ENCODE measurements at regions not wholly inside any gene's neighbourhood (a gene's known extent, or its start where the extent isn't known, plus 50 kb on each side); places are given as distances from the start of the nearest gene placed in this dataset.

DNA sequence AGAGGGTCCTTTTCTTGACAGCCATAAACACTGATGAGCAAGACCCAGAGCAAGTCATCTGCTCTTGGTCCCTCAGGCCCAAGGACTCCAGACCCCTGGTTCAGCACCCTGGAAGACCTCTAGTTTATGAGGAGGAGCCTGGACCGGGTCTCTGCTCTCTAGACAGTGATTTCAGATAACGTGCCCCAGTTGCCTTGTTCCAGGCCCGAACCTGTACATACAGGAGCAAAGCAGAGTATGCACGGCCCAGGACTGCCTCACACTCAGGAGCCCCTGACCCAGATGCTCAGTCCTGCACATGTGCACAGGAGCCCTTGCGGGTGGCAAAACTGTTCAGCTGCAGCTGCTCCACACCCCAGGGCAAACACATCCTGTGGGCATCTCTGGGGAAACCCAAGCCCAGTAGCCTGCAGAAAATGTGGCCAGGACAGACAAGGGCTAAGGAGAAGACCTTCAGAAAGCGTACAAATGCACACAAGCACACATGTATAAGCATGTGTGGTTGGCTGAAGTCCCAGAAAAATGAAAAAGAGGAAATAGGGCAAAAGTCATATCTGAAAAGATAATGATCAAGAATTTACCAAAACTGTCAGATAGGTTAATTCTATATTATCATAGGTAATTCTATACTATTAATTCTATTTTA, 59.9 kb upstream of the CORO2B start:
- CTCF ChIA-PET, result interaction anchor here (0.9 to 2.4 kb wide), 4 partner anchors 20 to 213 kb away, joined by 3 to 15 read pairs (median 4); no protein-coding TSS in a partner anchor

DNA sequence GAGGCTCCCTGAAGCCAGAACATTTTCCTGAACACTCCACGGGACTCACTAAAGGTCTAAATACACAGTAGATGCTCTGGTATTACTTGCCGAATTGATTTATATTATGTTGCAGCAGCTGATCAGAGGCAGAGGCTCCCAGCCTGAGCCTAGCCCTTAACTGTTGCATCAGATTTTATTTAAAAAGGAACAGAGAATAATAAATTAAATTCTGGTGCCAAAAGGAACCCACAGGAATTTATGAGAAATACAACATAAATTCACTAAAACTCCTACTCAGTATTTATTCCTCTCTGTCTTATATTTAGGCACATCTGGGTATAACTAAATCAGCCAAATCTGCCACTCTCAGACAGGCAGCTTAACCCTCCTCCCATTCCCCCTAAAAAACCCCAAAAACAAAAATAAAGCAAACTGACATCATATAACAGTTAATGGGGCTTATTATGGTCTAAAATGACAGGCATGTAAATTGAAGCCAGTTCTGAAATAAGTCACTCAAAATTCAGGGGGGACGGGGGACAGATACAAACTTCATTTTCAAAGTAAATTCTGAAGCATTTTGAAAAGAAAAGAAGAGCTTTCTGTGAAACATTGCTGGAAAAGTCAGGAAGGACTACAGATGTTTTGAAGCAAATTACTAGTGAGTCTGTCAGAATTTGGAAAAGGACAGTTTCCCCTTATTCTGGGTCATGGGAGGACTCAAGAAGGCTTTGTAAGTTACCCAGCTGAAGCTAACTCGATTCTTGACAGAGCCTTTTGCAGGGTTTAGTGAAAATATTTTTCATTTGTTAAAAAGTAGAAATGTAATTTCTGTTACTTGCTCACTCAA, 53.8 kb upstream of the CORO2B start:
- Mint-ChIP-seq H3K27me3 (ENCODE audit: low read depth) (no peaks in the 10 kb centered on the region), H3K27ac (no peak overlapping the region), H3K9me3 (no peaks in the 10 kb centered on the region), H3K4me1 (peaks cover 2% of the 10 kb centered on the region; the same call in 1 of the 2 replicates), H3K36me3 (no peaks in the 10 kb centered on the region), H3K4me3 (no peak overlapping the region)
- ATAC-seq (no peak), DNase-seq (ENCODE audit: low spot score) (no peak)
- TF ChIP-seq ELF4 (CRISPR knock-in tag; IDR thresholded peaks at IDR 0.05; ENCODE audit: low read depth) (no peak), ATF1 (CRISPR knock-in tag; IDR thresholded peaks at IDR 0.05) (no peak), ZBTB21 (CRISPR knock-in tag; IDR thresholded peaks at IDR 0.05; ENCODE audit: borderline replicate concordance) (no peak), TCF7 (CRISPR knock-in tag; IDR thresholded peaks at IDR 0.05; ENCODE audit: low read depth) (no peak), NFYB (CRISPR knock-in tag; conservative IDR thresholded peaks at IDR 0.05; ENCODE audit: low read depth) (no peak)
- TF ChIP-seq, protein P1, sequence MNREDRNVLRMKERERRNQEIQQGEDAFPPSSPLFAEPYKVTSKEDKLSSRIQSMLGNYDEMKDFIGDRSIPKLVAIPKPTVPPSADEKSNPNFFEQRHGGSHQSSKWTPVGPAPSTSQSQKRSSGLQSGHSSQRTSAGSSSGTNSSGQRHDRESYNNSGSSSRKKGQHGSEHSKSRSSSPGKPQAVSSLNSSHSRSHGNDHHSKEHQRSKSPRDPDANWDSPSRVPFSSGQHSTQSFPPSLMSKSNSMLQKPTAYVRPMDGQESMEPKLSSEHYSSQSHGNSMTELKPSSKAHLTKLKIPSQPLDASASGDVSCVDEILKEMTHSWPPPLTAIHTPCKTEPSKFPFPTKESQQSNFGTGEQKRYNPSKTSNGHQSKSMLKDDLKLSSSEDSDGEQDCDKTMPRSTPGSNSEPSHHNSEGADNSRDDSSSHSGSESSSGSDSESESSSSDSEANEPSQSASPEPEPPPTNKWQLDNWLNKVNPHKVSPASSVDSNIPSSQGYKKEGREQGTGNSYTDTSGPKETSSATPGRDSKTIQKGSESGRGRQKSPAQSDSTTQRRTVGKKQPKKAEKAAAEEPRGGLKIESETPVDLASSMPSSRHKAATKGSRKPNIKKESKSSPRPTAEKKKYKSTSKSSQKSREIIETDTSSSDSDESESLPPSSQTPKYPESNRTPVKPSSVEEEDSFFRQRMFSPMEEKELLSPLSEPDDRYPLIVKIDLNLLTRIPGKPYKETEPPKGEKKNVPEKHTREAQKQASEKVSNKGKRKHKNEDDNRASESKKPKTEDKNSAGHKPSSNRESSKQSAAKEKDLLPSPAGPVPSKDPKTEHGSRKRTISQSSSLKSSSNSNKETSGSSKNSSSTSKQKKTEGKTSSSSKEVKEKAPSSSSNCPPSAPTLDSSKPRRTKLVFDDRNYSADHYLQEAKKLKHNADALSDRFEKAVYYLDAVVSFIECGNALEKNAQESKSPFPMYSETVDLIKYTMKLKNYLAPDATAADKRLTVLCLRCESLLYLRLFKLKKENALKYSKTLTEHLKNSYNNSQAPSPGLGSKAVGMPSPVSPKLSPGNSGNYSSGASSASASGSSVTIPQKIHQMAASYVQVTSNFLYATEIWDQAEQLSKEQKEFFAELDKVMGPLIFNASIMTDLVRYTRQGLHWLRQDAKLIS (CRISPR knock-in tag; IDR thresholded peaks at IDR 0.05; ENCODE audit: borderline replicate concordance), result no peak
- TF ChIP-seq, protein P2, sequence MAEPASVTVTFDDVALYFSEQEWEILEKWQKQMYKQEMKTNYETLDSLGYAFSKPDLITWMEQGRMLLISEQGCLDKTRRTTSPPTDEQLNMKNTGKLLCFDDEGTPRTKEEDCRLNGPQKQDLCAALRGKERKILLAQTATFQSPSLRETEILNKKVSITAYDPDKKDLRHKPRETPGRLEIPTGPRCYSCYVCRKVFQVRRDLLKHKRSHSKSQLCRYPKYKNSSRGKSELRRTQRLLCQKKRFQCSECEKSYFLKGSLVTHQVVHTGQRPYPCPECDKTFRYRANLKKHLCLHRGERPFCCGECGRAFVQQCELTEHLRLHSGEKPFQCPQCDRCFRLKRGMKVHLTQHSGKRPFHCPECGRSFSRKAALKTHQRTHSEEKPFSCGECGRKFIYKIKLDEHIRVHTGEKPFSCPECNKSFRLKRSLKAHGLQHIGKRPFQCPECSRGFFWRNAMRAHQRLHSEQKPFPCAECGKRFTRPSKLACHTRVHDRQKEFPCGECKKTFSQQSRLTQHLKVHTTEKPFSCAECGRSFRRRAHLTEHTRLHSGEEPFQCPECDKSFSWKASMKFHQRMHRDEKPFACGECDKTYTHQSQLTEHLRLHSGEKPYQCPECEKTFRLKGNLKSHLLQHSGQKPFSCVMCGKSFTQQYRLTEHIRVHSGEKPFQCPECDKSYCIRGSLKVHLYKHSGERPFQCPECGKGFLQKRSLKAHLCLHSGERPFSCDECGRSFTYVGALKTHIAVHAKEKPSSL (CRISPR knock-in tag; conservative IDR thresholded peaks at IDR 0.05), result no peak
- POLR2A ChIA-PET, result no interaction called here
- CTCF ChIA-PET, result interaction anchor here (0.7 to 1.7 kb wide), 3 partner anchors 219 to 351 kb away, joined by 3 to 5 read pairs (median 3); no protein-coding TSS in a partner anchor

More for the DNA sequence above, 59.9 kb upstream of the CORO2B start:
- ATAC-seq (no peak), DNase-seq (ENCODE audit: low spot score) (no peak)
- Mint-ChIP-seq H3K9me3 (peaks cover 5% of the 10 kb centered on the region), H3K4me3 (no peak overlapping the region), H3K36me3 (peaks cover 4% of the 10 kb centered on the region; the same call in 1 of the 2 replicates), H3K27me3 (ENCODE audit: low read depth) (no peaks in the 10 kb centered on the region), H3K27ac (no peak overlapping the region), H3K4me1 (peaks cover 28% of the 10 kb centered on the region)
- POLR2A ChIA-PET, result no interaction called here
- TF ChIP-seq HMGA2 (CRISPR knock-in tag; IDR thresholded peaks at IDR 0.05) (no peak), FOXP1 (CRISPR knock-in tag; IDR thresholded peaks at IDR 0.05; ENCODE audit: borderline replicate concordance) (no peak), TCF7 (CRISPR knock-in tag; IDR thresholded peaks at IDR 0.05; ENCODE audit: low read depth) (no peak), JAZF1 (CRISPR knock-in tag; IDR thresholded peaks at IDR 0.05) (no peak), ZNF138 (CRISPR knock-in tag; conservative IDR thresholded peaks at IDR 0.05) (no peak), NFATC4 (CRISPR knock-in tag; IDR thresholded peaks at IDR 0.05) (no peak), TEAD1 (CRISPR knock-in tag; IDR thresholded peaks at IDR 0.05) (no peak), SMAD4 (CRISPR knock-in tag; IDR thresholded peaks at IDR 0.05) (no peak), NR1H2 (CRISPR knock-in tag; IDR thresholded peaks at IDR 0.05) (no peak), ZNF263 (CRISPR knock-in tag; IDR thresholded peaks at IDR 0.05; ENCODE audit: low read depth) (no peak), ZBTB21 (CRISPR knock-in tag; IDR thresholded peaks at IDR 0.05; ENCODE audit: borderline replicate concordance) (no peak), ELF4 (CRISPR knock-in tag; IDR thresholded peaks at IDR 0.05; ENCODE audit: low read depth) (no peak), OVOL2 (CRISPR knock-in tag; IDR thresholded peaks at IDR 0.05; ENCODE audit: borderline replicate concordance) (no peak)
- TF ChIP-seq, protein P3, sequence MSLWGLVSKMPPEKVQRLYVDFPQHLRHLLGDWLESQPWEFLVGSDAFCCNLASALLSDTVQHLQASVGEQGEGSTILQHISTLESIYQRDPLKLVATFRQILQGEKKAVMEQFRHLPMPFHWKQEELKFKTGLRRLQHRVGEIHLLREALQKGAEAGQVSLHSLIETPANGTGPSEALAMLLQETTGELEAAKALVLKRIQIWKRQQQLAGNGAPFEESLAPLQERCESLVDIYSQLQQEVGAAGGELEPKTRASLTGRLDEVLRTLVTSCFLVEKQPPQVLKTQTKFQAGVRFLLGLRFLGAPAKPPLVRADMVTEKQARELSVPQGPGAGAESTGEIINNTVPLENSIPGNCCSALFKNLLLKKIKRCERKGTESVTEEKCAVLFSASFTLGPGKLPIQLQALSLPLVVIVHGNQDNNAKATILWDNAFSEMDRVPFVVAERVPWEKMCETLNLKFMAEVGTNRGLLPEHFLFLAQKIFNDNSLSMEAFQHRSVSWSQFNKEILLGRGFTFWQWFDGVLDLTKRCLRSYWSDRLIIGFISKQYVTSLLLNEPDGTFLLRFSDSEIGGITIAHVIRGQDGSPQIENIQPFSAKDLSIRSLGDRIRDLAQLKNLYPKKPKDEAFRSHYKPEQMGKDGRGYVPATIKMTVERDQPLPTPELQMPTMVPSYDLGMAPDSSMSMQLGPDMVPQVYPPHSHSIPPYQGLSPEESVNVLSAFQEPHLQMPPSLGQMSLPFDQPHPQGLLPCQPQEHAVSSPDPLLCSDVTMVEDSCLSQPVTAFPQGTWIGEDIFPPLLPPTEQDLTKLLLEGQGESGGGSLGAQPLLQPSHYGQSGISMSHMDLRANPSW (CRISPR knock-in tag; conservative IDR thresholded peaks at IDR 0.05; ENCODE audit: low read depth), result no peak
- TF ChIP-seq, protein P4, sequence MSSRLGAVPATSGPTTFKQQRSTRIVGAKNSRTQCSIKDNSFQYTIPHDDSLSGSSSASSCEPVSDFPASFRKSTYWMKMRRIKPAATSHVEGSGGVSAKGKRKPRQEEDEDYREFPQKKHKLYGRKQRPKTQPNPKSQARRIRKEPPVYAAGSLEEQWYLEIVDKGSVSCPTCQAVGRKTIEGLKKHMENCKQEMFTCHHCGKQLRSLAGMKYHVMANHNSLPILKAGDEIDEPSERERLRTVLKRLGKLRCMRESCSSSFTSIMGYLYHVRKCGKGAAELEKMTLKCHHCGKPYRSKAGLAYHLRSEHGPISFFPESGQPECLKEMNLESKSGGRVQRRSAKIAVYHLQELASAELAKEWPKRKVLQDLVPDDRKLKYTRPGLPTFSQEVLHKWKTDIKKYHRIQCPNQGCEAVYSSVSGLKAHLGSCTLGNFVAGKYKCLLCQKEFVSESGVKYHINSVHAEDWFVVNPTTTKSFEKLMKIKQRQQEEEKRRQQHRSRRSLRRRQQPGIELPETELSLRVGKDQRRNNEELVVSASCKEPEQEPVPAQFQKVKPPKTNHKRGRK (CRISPR knock-in tag; IDR thresholded peaks at IDR 0.05; ENCODE audit: borderline replicate concordance), result no peak
- TF ChIP-seq, protein P5, sequence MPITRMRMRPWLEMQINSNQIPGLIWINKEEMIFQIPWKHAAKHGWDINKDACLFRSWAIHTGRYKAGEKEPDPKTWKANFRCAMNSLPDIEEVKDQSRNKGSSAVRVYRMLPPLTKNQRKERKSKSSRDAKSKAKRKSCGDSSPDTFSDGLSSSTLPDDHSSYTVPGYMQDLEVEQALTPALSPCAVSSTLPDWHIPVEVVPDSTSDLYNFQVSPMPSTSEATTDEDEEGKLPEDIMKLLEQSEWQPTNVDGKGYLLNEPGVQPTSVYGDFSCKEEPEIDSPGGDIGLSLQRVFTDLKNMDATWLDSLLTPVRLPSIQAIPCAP (CRISPR knock-in tag; IDR thresholded peaks at IDR 0.05), result no peak
- TF ChIP-seq, protein P6, sequence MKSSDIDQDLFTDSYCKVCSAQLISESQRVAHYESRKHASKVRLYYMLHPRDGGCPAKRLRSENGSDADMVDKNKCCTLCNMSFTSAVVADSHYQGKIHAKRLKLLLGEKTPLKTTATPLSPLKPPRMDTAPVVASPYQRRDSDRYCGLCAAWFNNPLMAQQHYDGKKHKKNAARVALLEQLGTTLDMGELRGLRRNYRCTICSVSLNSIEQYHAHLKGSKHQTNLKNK (CRISPR knock-in tag; IDR thresholded peaks at IDR 0.05), result no peak
- TF ChIP-seq, protein P7, sequence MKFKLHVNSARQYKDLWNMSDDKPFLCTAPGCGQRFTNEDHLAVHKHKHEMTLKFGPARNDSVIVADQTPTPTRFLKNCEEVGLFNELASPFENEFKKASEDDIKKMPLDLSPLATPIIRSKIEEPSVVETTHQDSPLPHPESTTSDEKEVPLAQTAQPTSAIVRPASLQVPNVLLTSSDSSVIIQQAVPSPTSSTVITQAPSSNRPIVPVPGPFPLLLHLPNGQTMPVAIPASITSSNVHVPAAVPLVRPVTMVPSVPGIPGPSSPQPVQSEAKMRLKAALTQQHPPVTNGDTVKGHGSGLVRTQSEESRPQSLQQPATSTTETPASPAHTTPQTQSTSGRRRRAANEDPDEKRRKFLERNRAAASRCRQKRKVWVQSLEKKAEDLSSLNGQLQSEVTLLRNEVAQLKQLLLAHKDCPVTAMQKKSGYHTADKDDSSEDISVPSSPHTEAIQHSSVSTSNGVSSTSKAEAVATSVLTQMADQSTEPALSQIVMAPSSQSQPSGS (CRISPR knock-in tag; IDR thresholded peaks at IDR 0.05; ENCODE audit: borderline replicate concordance, low read depth), result no peak

All from WTC11 (cell line).